Panc1 (cell line): ENCODE measurements at regions not wholly inside any gene's neighbourhood (a gene's known extent, or its start where the extent isn't known, plus 50 kb on each side); places are given as distances from the start of the nearest gene placed in this dataset.

Experiments used
- ATAC-seq: fragments of 200-7000 bp; cut with Tn5 transposase; 2 replicates; pipeline ENCODE4 v1.9.1; 2020; ENCODE audit warnings: mild to moderate bottlenecking, moderate library complexity
- BruUV-seq: library from RNA; stranded (reverse); fragments of 400-500 nt; replicated peaks from 2 replicates; lab custom pipeline; 2021; lab: Mats Ljungman, UMichigan
- CTCF ChIA-PET: fragments of 300-600 bp; sonication (Branson Sonifier 250); formaldehyde crosslinking; loops from one replicate; lab custom pipeline; 2022; ENCODE audit warnings: antibody characterized with exemption; lab: Charles Lee
- POLR2A ChIA-PET: fragments of 300-600 bp; sonication (Branson Sonifier 250); formaldehyde crosslinking; loops from one replicate; lab custom pipeline; 2022; ENCODE audit warnings: antibody characterized with exemption; lab: Charles Lee
- DNase-seq: peaks from one replicate; pipeline ENCODE4 v3.0.0-alpha.2; 2010; ENCODE audit warnings: low read depth, low spot score
- H3K27ac ChIP-seq: 2 replicates; pipeline ENCODE4 v1.5.1; 2011; ENCODE audit warnings: mild to moderate bottlenecking, low read length, inconsistent platforms
- H3K27me3 ChIP-seq: fragments of 200-500 bp; sonication (Bioruptor generic); 2 replicates; pipeline ENCODE4 v1.6.0; 2014; ENCODE audit warnings: low read length, inconsistent platforms; ENCODE audit not compliant: control insufficient read depth, insufficient read depth
- H3K36me3 ChIP-seq: fragments of 200-500 bp; sonication (Bioruptor generic); 2 replicates; pipeline ENCODE4 v1.5.1; 2014; ENCODE audit warnings: inconsistent platforms, mild to moderate bottlenecking, low read length, moderate library complexity; ENCODE audit not compliant: control insufficient read depth, insufficient read depth
- H3K4me1 ChIP-seq: 2 replicates; pipeline ENCODE4 v1.5.1; 2011; ENCODE audit warnings: inconsistent platforms, mild to moderate bottlenecking, low read length, moderate library complexity; ENCODE audit not compliant: control insufficient read depth, insufficient read depth
- H3K4me3 ChIP-seq, 2 experiments: 2 replicates each; pipeline ENCODE4 v1.5.1; 2011 to 2012; ENCODE audit warnings: low read depth in 2 of 2, low read length in 2 of 2, mild to moderate bottlenecking in 2 of 2, inconsistent platforms in 1 of 2, moderate library complexity in 1 of 2
- H3K9me3 ChIP-seq: fragments of 200-500 bp; sonication (Bioruptor generic); 2 replicates; pipeline ENCODE4 v1.5.1; 2014; ENCODE audit warnings: low read depth, mild to moderate bottlenecking, inconsistent platforms, low read length, moderate library complexity; ENCODE audit not compliant: control insufficient read depth, insufficient read depth
- POLR2AphosphoS5 ChIP-seq: IDR thresholded peaks from 2 replicates; pipeline ENCODE4 v1.6.1; 2012; ENCODE audit warnings: mild to moderate bottlenecking, low read depth, low read length, moderate library complexity
- SIN3A ChIP-seq: IDR thresholded peaks from 2 replicates; pipeline ENCODE4 v1.6.1; 2012; ENCODE audit warnings: low read depth, mild to moderate bottlenecking, low read length, moderate library complexity, borderline replicate concordance; ENCODE audit not compliant: insufficient read depth
- TCF7L2 ChIP-seq: IDR thresholded peaks from 2 replicates; pipeline ENCODE4 v1.6.1; 2011; ENCODE audit warnings: mild to moderate bottlenecking, low read depth, low read length, inconsistent platforms
- in situ Hi-C: cut with HindIII; loops from 2 replicates; pipeline ENCODE4 v1.10.0; 2016; ENCODE audit warnings: low sequenced_read_pairs, low pct_unique_long_range_greater_than_20kb
- intact Hi-C: fragments of 100-400 bp; cut with micrococcal nuclease; formaldehyde crosslinking; loops from one replicate; pipeline ENCODE4 v1.10.0; 2022; ENCODE audit not compliant: unreplicated experiment
- TF ChIP-seq, protein P1 (sequence below), 2 experiments: IDR thresholded peaks; 2 replicates each; pipeline ENCODE4 v1.6.1; 2011 to 2012; ENCODE audit warnings: low read depth in 2 of 2, control low read depth in 1 of 2, low read length in 1 of 2, mild to moderate bottlenecking in 1 of 2, moderate library complexity in 1 of 2; ENCODE audit not compliant: insufficient read depth in 1 of 2
- TF ChIP-seq, protein P2 (sequence below): fragments of 450-650 bp; IDR thresholded peaks from 2 replicates; pipeline ENCODE4 v1.5.1; 2017; ENCODE audit warnings: mild to moderate bottlenecking

DNA sequence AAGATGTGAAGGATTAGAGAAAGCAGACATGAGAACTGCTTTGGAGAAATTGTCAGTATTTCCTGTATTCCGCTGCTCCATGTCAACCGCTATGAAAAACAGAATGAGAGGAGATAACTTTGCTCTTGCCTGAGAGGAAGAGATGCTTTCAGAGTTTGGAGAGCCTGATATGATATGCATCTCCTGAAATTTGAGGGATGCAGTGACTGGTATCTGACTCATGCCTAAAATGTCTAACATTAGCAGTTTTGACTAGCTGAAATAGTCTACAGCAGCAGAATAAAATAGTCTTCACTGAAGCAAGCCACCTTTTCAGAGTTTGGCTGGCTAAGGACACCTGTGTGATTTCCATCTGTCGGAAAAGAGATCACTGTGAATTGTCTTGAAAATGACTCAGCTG is 165.8 kb upstream of the LRRC7 start:
- no TSS peak for BruUV-seq
- no peak for ATAC-seq
- Histone ChIP-seq H3K4me1 (no peaks in the 10 kb centered on the region), H3K9me3 (no peaks in the 10 kb centered on the region), H3K4me3 (no peak overlapping the region), H3K36me3 (no peaks in the 10 kb centered on the region), H3K27ac (no peak overlapping the region), H3K27me3 (no peaks in the 10 kb centered on the region)
- POLR2A ChIA-PET: no interaction called here
- intact Hi-C loops (no loop called here), in situ Hi-C loops (no loop called here)
- no peak for DNase-seq
- CTCF ChIA-PET: interaction anchor here (0.9 kb wide), 1 partner anchor 953 kb away, joined by 3 read pairs; no protein-coding TSS in a partner anchor
- TF ChIP-seq, protein P1, sequence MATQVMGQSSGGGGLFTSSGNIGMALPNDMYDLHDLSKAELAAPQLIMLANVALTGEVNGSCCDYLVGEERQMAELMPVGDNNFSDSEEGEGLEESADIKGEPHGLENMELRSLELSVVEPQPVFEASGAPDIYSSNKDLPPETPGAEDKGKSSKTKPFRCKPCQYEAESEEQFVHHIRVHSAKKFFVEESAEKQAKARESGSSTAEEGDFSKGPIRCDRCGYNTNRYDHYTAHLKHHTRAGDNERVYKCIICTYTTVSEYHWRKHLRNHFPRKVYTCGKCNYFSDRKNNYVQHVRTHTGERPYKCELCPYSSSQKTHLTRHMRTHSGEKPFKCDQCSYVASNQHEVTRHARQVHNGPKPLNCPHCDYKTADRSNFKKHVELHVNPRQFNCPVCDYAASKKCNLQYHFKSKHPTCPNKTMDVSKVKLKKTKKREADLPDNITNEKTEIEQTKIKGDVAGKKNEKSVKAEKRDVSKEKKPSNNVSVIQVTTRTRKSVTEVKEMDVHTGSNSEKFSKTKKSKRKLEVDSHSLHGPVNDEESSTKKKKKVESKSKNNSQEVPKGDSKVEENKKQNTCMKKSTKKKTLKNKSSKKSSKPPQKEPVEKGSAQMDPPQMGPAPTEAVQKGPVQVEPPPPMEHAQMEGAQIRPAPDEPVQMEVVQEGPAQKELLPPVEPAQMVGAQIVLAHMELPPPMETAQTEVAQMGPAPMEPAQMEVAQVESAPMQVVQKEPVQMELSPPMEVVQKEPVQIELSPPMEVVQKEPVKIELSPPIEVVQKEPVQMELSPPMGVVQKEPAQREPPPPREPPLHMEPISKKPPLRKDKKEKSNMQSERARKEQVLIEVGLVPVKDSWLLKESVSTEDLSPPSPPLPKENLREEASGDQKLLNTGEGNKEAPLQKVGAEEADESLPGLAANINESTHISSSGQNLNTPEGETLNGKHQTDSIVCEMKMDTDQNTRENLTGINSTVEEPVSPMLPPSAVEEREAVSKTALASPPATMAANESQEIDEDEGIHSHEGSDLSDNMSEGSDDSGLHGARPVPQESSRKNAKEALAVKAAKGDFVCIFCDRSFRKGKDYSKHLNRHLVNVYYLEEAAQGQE (IDR thresholded peaks at IDR 0.05; ENCODE audit: insufficient read depth in 1 of 2, low read depth in 2 of 2, low read length in 1 of 2): no peak
- no peak for TF ChIP-seq POLR2AphosphoS5

DNA sequence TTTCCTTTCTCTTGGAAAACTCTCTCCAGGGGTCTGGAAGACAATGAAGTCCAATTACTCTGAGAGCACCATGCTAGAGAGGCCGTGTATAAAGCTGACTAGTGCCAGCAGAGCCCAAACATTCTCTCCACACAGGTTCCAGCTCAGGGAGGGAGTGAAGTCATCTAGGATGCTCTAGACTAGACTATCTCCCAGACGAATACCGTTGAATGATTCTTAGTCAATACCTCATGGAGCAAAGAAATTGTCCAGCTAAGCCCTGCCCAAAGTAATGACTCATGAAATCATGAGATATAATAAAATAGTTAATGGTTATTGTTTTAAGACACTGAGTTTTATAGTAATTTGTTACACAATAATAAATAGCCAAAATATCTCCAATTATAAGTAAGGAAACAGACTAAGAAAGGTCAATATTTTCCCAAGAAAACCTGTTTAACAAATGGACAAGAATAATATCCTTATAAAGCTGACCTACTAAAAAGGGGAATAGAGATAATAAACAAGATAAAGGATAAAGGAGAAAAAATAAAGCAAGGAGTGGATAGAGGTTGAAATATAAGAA is 163.9 kb upstream of the LRRC7 start:
- no TSS peak for BruUV-seq
- intact Hi-C loops: no loop called here
- Histone ChIP-seq H3K27me3 (no peaks in the 10 kb centered on the region), H3K4me1 (no peaks in the 10 kb centered on the region), H3K36me3 (no peaks in the 10 kb centered on the region), H3K4me3 (no peak overlapping the region), H3K9me3 (no peaks in the 10 kb centered on the region), H3K27ac (no peak overlapping the region)
- ChIA-PET CTCF (no interaction called here), POLR2A (no interaction called here)
- no peak for DNase-seq
- no peak for ATAC-seq
- in situ Hi-C loops: no loop called here
- TF ChIP-seq POLR2AphosphoS5: no peak
- TF ChIP-seq SIN3A: no peak
- TF ChIP-seq, protein P2, sequence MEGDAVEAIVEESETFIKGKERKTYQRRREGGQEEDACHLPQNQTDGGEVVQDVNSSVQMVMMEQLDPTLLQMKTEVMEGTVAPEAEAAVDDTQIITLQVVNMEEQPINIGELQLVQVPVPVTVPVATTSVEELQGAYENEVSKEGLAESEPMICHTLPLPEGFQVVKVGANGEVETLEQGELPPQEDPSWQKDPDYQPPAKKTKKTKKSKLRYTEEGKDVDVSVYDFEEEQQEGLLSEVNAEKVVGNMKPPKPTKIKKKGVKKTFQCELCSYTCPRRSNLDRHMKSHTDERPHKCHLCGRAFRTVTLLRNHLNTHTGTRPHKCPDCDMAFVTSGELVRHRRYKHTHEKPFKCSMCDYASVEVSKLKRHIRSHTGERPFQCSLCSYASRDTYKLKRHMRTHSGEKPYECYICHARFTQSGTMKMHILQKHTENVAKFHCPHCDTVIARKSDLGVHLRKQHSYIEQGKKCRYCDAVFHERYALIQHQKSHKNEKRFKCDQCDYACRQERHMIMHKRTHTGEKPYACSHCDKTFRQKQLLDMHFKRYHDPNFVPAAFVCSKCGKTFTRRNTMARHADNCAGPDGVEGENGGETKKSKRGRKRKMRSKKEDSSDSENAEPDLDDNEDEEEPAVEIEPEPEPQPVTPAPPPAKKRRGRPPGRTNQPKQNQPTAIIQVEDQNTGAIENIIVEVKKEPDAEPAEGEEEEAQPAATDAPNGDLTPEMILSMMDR: no peak

DNA sequence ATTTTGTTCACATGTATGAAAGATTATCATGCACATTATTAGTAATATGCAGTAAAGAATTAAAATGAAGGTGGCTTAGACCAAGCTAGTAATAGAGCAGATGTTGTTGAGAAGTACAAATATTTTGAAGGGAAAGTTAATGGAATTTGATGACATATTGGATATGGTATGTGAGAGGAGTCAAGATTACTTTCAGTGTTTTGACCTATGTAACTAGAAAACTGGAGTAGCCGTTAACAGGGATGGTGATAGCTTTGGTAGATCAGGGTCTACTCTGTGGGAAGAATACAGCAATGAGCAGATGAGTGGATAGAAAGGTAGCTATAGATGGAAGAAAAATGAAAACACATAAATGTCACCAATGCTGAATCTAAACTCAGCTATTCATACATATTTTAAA is 163.2 kb upstream of the LRRC7 start:
- TF ChIP-seq, protein P2: no peak
- no peak for TF ChIP-seq SIN3A
- TF ChIP-seq, protein P1 (IDR thresholded peaks at IDR 0.05; ENCODE audit: insufficient read depth in 1 of 2, low read depth in 2 of 2, low read length in 1 of 2): no peak
- TF ChIP-seq POLR2AphosphoS5: no peak
- no peak for TF ChIP-seq TCF7L2
- no peak for ATAC-seq
- Histone ChIP-seq H3K36me3 (no peaks in the 10 kb centered on the region), H3K27ac (no peak overlapping the region), H3K4me1 (no peaks in the 10 kb centered on the region), H3K27me3 (no peaks in the 10 kb centered on the region), H3K9me3 (no peaks in the 10 kb centered on the region), H3K4me3 (no peak overlapping the region)
- intact Hi-C loops: no loop called here
- no peak for DNase-seq
- in situ Hi-C loops: no loop called here
- no TSS peak for BruUV-seq
- CTCF ChIA-PET: no interaction called here
- POLR2A ChIA-PET: no interaction called here
